Neutrophil (primary cell): ENCODE measurements at regions not wholly inside any gene's neighbourhood (a gene's known extent, or its start where the extent isn't known, plus 50 kb on each side); places are given as distances from the start of the nearest gene placed in this dataset.

Experiments used
- H3K27ac ChIP-seq: fragments of 200-600 bp; sonication (generic); 2 replicates; pipeline ENCODE4 v1.5.1; 2016; ENCODE audit warnings: mild to moderate bottlenecking, moderate library complexity
- H3K27me3 ChIP-seq: fragments of 200-600 bp; sonication (generic); 2 replicates; pipeline ENCODE4 v1.6.0; 2016; ENCODE audit warnings: mild to moderate bottlenecking
- H3K36me3 ChIP-seq: fragments of 200-600 bp; sonication (generic); 2 replicates; pipeline ENCODE4 v1.5.1; 2017
- H3K4me1 ChIP-seq, 2 experiments: fragments of 200-600 bp in 1 of 2; sonication (generic) in 1 of 2; 1 replicate in 1 of 2; 2 replicates in 1 of 2; pipeline versions ENCODE4 v1.5.1 to v1.6.1; 2013 to 2016; ENCODE audit warnings: low read depth in 1 of 2, low read length in 1 of 2, mild to moderate bottlenecking in 1 of 2, moderate library complexity in 1 of 2; ENCODE audit not compliant: control insufficient read depth in 1 of 2, insufficient read depth in 1 of 2
- H3K4me3 ChIP-seq, 2 experiments: fragments of 200-600 bp in 1 of 2; sonication (generic) in 1 of 2; 1 replicate in 1 of 2; 2 replicates in 1 of 2; pipeline ENCODE4 v1.5.1; 2013 to 2016; ENCODE audit warnings: low read depth in 1 of 2, low read length in 1 of 2, mild to moderate bottlenecking in 1 of 2, moderate library complexity in 1 of 2
- H3K9me3 ChIP-seq: fragments of 200-600 bp; sonication (generic); 2 replicates; pipeline ENCODE4 v1.5.1; 2016
- CTCF ChIP-seq: fragments of 200-600 bp; sonication (generic); IDR thresholded peaks from 2 replicates; pipeline ENCODE4 v1.5.1; 2016; ENCODE audit warnings: antibody characterized with exemption

GRCh38 chr9:129523943-129524581 lies 96.8 kb downstream of the C9orf50 start:
- Histone ChIP-seq H3K4me1 (peaks cover 26 to 30% of the 10 kb centered on the region in 2 experiments), H3K27me3 (no peaks in the 10 kb centered on the region), H3K36me3 (no peaks in the 10 kb centered on the region), H3K4me3 (peak overlapping the region in 1 of 2 experiments; percentile 37), H3K27ac (peak overlapping the region; percentile 71), H3K9me3 (no peaks in the 10 kb centered on the region)
- TF ChIP-seq CTCF = no peak

GRCh38 chr9:129522351-129522750 lies 98.5 kb downstream of the C9orf50 start:
- Histone ChIP-seq H3K4me3 (no peak overlapping the region), H3K36me3 (no peaks in the 10 kb centered on the region), H3K4me1 (peaks cover 26 to 30% of the 10 kb centered on the region in 2 experiments), H3K27ac (no peak overlapping the region), H3K9me3 (no peaks in the 10 kb centered on the region), H3K27me3 (no peaks in the 10 kb centered on the region)
- TF ChIP-seq CTCF = no peak

DNA sequence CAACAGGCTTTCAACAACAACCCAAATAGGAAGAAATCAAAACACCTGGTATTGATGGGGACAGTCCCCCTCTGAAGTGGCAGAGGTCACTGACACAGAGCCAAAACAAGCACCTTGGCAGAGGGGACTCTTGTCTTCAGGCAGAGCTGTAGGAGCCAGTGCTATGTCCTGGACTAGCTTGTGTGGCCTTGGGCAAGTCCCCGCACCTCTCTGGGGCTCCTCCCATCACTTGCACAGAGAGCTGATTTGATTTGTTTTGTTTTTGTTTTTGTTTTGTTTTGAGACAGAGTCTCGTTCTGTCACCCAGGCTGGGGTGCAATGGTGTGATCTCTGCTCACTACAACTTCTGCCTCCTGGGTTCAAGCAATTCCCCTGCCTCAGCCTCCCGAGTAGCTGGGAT lies 100.8 kb downstream of the C9orf50 start:
- H3K4me1 ChIP-seq = peaks cover 25 to 29% of the 10 kb centered on the region in 2 experiments
- no peak for TF ChIP-seq CTCF
- no peaks in the 10 kb centered on the region for H3K27me3 ChIP-seq
- H3K27ac ChIP-seq = no peak overlapping the region
- no peak overlapping the region for H3K4me3 ChIP-seq
- H3K9me3 ChIP-seq = no peaks in the 10 kb centered on the region
- H3K36me3 ChIP-seq = no peaks in the 10 kb centered on the region

GRCh38 chr9:129518074-129518473 lies 102.8 kb downstream of the C9orf50 start:
- Histone ChIP-seq H3K27ac (no peak overlapping the region), H3K36me3 (no peaks in the 10 kb centered on the region), H3K4me3 (no peak overlapping the region), H3K9me3 (peaks cover 13% of the 10 kb centered on the region), H3K27me3 (no peaks in the 10 kb centered on the region), H3K4me1 (peaks cover 7 to 9% of the 10 kb centered on the region in 2 experiments)
- no peak for TF ChIP-seq CTCF

DNA sequence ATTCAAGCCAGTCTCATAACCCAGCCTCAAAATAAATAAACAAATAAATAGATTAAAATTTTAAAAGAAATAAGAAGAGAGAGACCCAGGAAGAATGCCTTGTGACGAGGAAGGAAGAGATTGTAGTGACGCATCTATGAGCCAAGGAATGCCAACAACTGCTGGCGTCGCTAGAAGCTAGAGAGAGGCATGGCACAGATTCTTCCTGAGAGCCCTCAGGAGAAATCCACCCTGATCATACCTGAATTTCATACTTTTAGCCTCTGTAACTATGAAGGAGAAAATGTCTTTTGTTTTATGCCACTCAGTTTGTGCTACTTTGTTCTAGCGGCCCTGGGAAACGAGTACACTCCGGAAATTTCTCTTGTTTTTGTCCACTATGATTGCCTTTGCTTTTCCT lies 103.9 kb downstream of the C9orf50 start:
- no peaks in the 10 kb centered on the region for H3K4me1 ChIP-seq
- no peaks in the 10 kb centered on the region for H3K36me3 ChIP-seq
- no peak for TF ChIP-seq CTCF
- no peak overlapping the region for H3K4me3 ChIP-seq
- no peaks in the 10 kb centered on the region for H3K27me3 ChIP-seq
- peaks cover 13% of the 10 kb centered on the region for H3K9me3 ChIP-seq
- no peak overlapping the region for H3K27ac ChIP-seq
